A673 (cell line): ENCODE measurements at regions not wholly inside any gene's neighbourhood (a gene's known extent, or its start where the extent isn't known, plus 50 kb on each side); places are given as distances from the start of the nearest gene placed in this dataset.

Experiments used
- BruUV-seq: library from RNA; stranded (reverse); fragments of 400-500 nt; replicated peaks from 2 replicates; lab custom pipeline; 2021; lab: Mats Ljungman, UMichigan
- CTCF ChIA-PET: fragments of 300-600 bp; sonication (Branson Sonifier 250); formaldehyde crosslinking; loops from one replicate; lab custom pipeline; 2022; ENCODE audit warnings: antibody characterized with exemption; lab: Charles Lee
- POLR2A ChIA-PET: fragments of 300-600 bp; sonication (Branson Sonifier 250); formaldehyde crosslinking; loops from one replicate; lab custom pipeline; 2022; ENCODE audit warnings: antibody characterized with exemption; ENCODE audit not compliant: low non-redundant PET; lab: Charles Lee
- DNase-seq: peaks from one replicate; pipeline ENCODE4 v3.0.0-alpha.2; 2015; ENCODE audit warnings: low spot score
- H3K27ac ChIP-seq: fragments of 200-600 bp; sonication (generic); 2 replicates; pipeline ENCODE4 v1.5.1; 2016; ENCODE audit warnings: mixed run types, low read depth, mild to moderate bottlenecking, mixed read lengths, antibody characterized with exemption, low read length; ENCODE audit not compliant: poor library complexity, severe bottlenecking
- H3K27me3 ChIP-seq: fragments of 200-600 bp; sonication (generic); replicated peaks from 2 replicates; pipeline ENCODE4 v1.6.1; 2017; ENCODE audit warnings: mixed run types, low read depth, mild to moderate bottlenecking, mixed read lengths, antibody characterized with exemption, low read length; ENCODE audit not compliant: insufficient read depth, poor library complexity
- H3K36me3 ChIP-seq: fragments of 200-600 bp; sonication (generic); 2 replicates; pipeline ENCODE4 v1.6.1; 2016; ENCODE audit warnings: mixed run types, mild to moderate bottlenecking, mixed read lengths, antibody characterized with exemption, low read length; ENCODE audit not compliant: insufficient read depth, poor library complexity, severe bottlenecking
- H3K4me1 ChIP-seq: fragments of 200-600 bp; sonication (generic); 2 replicates; pipeline ENCODE4 v1.6.1; 2017; ENCODE audit warnings: mixed run types, mild to moderate bottlenecking, mixed read lengths, antibody characterized with exemption, low read length; ENCODE audit not compliant: insufficient read depth, poor library complexity, severe bottlenecking
- H3K4me3 ChIP-seq: fragments of 200-600 bp; sonication (generic); 2 replicates; pipeline ENCODE4 v1.5.1; 2016; ENCODE audit warnings: low read depth, mixed run types, mild to moderate bottlenecking, mixed read lengths, low read length; ENCODE audit not compliant: poor library complexity, severe bottlenecking
- H3K9me3 ChIP-seq: fragments of 200-600 bp; sonication (generic); 2 replicates; pipeline ENCODE4 v1.6.1; 2016; ENCODE audit warnings: mixed run types, low read depth, mild to moderate bottlenecking, mixed read lengths, antibody characterized with exemption, low read length; ENCODE audit not compliant: poor library complexity, severe bottlenecking
- CTCF ChIP-seq: fragments of 300-800, 200-600 bp; sonication (generic); conservative IDR thresholded peaks from 2 replicates; pipeline ENCODE4 v1.5.1; 2017; ENCODE audit warnings: low read depth, mild to moderate bottlenecking, antibody characterized with exemption, low read length, moderate library complexity, mixed read lengths
- EZH2 ChIP-seq: fragments of 200-600 bp; sonication (generic); IDR thresholded peaks from 2 replicates; pipeline ENCODE4 v1.6.1; 2017; ENCODE audit warnings: borderline replicate concordance, low read depth, mild to moderate bottlenecking, mixed read lengths, antibody characterized with exemption, low read length; ENCODE audit not compliant: poor library complexity, severe bottlenecking
- intact Hi-C: fragments of 100-400 bp; cut with micrococcal nuclease; formaldehyde crosslinking; loops from one replicate; pipeline ENCODE4 v1.10.0; 2022; ENCODE audit not compliant: unreplicated experiment

GRCh38 chr12:89075880-89076540 lies 276.3 kb downstream of the DUSP6 start:
- H3K36me3 ChIP-seq, result no peaks in the 10 kb centered on the region
- H3K27me3 ChIP-seq, result no peaks in the 10 kb centered on the region
- intact Hi-C loops, result no loop called here
- TF ChIP-seq EZH2 (no peak), CTCF (no peak)
- BruUV-seq, result no TSS peak
- peak overlapping the region; percentile 25 for H3K27ac ChIP-seq
- H3K4me1 ChIP-seq, result peaks cover 47% of the 10 kb centered on the region
- no peaks in the 10 kb centered on the region for H3K9me3 ChIP-seq
- no peak overlapping the region for H3K4me3 ChIP-seq
- no peak for DNase-seq
- ChIA-PET CTCF (no interaction called here), POLR2A (no interaction called here)

GRCh38 chr12:89073659-89074058 lies 278.6 kb downstream of the DUSP6 start:
- ChIA-PET CTCF (no interaction called here), POLR2A (no interaction called here)
- no peak for DNase-seq
- Histone ChIP-seq H3K27ac (no peak overlapping the region), H3K27me3 (no peaks in the 10 kb centered on the region), H3K4me3 (no peak overlapping the region), H3K4me1 (peaks cover 31% of the 10 kb centered on the region), H3K9me3 (no peaks in the 10 kb centered on the region), H3K36me3 (no peaks in the 10 kb centered on the region)
- intact Hi-C loops, result no loop called here
- TF ChIP-seq EZH2, result no peak
- no peak for TF ChIP-seq CTCF
- no TSS peak for BruUV-seq

- Histone ChIP-seq H3K9me3 (no peaks in the 10 kb centered on the region), H3K4me1 (peaks cover 28% of the 10 kb centered on the region), H3K36me3 (no peaks in the 10 kb centered on the region), H3K27me3 (no peaks in the 10 kb centered on the region), H3K27ac (no peak overlapping the region), H3K4me3 (no peak overlapping the region)
- CTCF ChIA-PET, result no interaction called here
- POLR2A ChIA-PET, result interaction anchor here (0.6 kb wide), 1 partner anchor 184 kb away, joined by 3 read pairs; no protein-coding TSS in a partner anchor
- DNase-seq, result no peak
- TF ChIP-seq CTCF (no peak), EZH2 (no peak)
- intact Hi-C loops, result no loop called here
- no TSS peak for BruUV-seq
Observed at GRCh38 chr12:89073027-89073398, 279.3 kb downstream of the DUSP6 start.
